ENCODE measurements at regions not wholly inside any gene's neighbourhood (a gene's known extent, or its start where the extent isn't known, plus 50 kb on each side); places are given as distances from the start of the nearest gene placed in this dataset.

DNA sequence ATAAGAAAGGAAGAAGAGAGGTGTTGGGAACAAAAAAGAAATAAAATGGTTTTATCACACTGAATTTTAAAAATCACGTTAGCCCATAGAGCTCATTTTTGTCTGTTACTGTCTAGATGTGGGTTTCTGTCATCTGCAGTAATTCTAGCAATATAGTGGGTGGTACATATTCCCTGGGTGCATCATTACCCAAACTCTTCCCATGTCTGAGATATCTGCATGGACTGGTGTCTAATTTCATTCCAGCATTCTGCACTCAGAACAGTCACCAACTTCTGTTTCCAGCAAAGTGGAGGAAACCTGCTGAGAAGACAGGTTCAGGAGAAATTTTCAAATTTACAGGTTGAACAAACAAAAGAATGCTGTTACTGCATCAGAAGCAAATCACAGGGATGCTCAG is 263.8 kb downstream of the CDH11 start:
- Histone ChIP-seq H3K27me3 (ENCODE audit: insufficient read depth, low read length) (no peaks in the 10 kb centered on the region), H4K8ac (replicated peaks; ENCODE audit: insufficient read length, low read depth, low read length) (no peak overlapping the region), H3K79me1 (ENCODE audit: insufficient read depth, low read depth, low read length, poor library complexity, severe bottlenecking) (no peaks in the 10 kb centered on the region), H2AFZ (ENCODE audit: low read length) (no peak overlapping the region), H2BK12ac (ENCODE audit: insufficient read length, low read depth, low read length) (no peak overlapping the region), H3K4ac (ENCODE audit: low read depth, low read length) (no peak overlapping the region), H3K23ac (ENCODE audit: insufficient read length, low read depth, low read length) (no peak overlapping the region), H3K4me2 (ENCODE audit: insufficient read depth, insufficient read length, low read length) (no peak overlapping the region), H3K79me2 (ENCODE audit: insufficient read depth, low read length) (no peaks in the 10 kb centered on the region), H4K91ac (ENCODE audit: insufficient read length, low read depth, low read length) (no peak overlapping the region), H3K9ac (ENCODE audit: extremely low read depth, insufficient read length, low read length) (no peak overlapping the region), H3K9me3 (ENCODE audit: control insufficient read depth, low read depth, low read length) (no peaks in the 10 kb centered on the region), H3K56ac (ENCODE audit: insufficient read length, low read depth, low read length) (no peak overlapping the region), H2BK120ac (ENCODE audit: low read depth, low read length, poor library complexity, severe bottlenecking) (no peak overlapping the region), H3T11ph (ENCODE audit: low read length) (no peak overlapping the region), H3K27ac (ENCODE audit: insufficient read length, low read depth, low read length) (no peak overlapping the region), H3K18ac (ENCODE audit: insufficient read length, low read depth, low read length) (no peak overlapping the region), H3K23me2 (ENCODE audit: insufficient read length, low read depth, low read length, poor library complexity, severe bottlenecking) (no peaks in the 10 kb centered on the region), H3K14ac (ENCODE audit: insufficient read depth, low read length) (no peak overlapping the region), H4K5ac (ENCODE audit: insufficient read length, low read depth, low read length) (no peak overlapping the region), H2BK15ac (ENCODE audit: low read depth, low read length) (no peak overlapping the region), H2BK5ac (ENCODE audit: insufficient read length, low read length) (no peak overlapping the region), H2BK20ac (ENCODE audit: low read depth, low read length, poor library complexity, severe bottlenecking) (no peak overlapping the region), H2AK5ac (ENCODE audit: insufficient read length, low read length) (no peak overlapping the region), H4K20me1 (ENCODE audit: control insufficient read depth, insufficient read depth, insufficient read length) (no peaks in the 10 kb centered on the region), H3K4me1 (ENCODE audit: insufficient read depth, low read length) (no peaks in the 10 kb centered on the region)
- Mint-ChIP-seq H3K36me3 (ENCODE audit: insufficient read depth in 1 of 3, low read depth in 3 of 3) (no peaks in the 10 kb centered on the region), H3K27me3 (ENCODE audit: low read depth) (no peaks in the 10 kb centered on the region), H3K4me1 (no peaks in the 10 kb centered on the region), H3K4me3 (no peak overlapping the region), H3K27ac (no peak overlapping the region), H3K9me3 (no peaks in the 10 kb centered on the region)
- TF ChIP-seq, protein P1, sequence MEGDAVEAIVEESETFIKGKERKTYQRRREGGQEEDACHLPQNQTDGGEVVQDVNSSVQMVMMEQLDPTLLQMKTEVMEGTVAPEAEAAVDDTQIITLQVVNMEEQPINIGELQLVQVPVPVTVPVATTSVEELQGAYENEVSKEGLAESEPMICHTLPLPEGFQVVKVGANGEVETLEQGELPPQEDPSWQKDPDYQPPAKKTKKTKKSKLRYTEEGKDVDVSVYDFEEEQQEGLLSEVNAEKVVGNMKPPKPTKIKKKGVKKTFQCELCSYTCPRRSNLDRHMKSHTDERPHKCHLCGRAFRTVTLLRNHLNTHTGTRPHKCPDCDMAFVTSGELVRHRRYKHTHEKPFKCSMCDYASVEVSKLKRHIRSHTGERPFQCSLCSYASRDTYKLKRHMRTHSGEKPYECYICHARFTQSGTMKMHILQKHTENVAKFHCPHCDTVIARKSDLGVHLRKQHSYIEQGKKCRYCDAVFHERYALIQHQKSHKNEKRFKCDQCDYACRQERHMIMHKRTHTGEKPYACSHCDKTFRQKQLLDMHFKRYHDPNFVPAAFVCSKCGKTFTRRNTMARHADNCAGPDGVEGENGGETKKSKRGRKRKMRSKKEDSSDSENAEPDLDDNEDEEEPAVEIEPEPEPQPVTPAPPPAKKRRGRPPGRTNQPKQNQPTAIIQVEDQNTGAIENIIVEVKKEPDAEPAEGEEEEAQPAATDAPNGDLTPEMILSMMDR (conservative IDR thresholded peaks at IDR 0.05): no peak
- no CpG with 5 or more reads among the region's 1 CpG for WGBS (ENCODE audit: extremely low coverage, insufficient read length, low lambda C conversion rate)
- no peak for DNase-seq

Measured in H9 (cell line).